ENCODE measurements at regions not wholly inside any gene's neighbourhood (a gene's known extent, or its start where the extent isn't known, plus 50 kb on each side); places are given as distances from the start of the nearest gene placed in this dataset.

DNA sequence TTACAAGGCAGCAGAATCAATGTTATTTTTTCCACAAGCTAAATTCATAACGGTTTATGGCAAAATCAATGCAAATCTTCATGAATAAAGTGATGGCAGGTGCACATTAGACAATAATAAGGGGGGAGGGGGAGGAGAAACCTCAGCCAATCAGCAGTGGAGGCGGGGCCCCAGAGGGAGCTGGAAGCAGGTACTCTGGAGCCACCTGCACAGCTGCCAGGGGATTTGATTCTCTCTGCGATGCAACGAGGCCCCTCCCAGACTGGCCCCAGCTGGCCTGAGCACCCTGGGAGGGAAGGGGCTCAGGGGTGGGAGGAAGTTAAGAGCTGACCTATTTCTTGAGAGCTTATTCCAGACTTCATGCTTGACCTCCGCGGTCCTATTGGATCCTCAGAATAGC lies 127.8 kb upstream of the IGSF21 start:
- no peak for DNase-seq

DNA sequence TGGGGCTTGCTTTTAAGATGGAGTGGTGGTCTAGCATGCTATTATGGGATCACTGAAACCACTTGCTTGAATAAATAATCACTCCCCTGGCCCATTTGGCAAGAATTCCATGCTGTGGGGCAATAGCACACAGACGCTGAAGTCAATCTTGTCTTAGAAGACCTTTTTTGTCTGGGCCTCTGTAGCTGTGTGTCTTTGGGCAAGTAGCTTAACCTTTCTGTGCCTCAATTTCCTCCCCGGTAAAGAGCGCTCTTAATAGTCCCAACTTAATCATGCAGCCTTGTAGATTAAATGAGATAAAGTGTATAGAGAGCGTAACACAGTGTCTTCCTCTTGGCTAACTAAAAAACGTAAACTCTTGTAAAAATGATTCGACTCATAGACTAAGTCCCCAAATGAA lies 125.4 kb upstream of the IGSF21 start:
- no peak for DNase-seq

DNA sequence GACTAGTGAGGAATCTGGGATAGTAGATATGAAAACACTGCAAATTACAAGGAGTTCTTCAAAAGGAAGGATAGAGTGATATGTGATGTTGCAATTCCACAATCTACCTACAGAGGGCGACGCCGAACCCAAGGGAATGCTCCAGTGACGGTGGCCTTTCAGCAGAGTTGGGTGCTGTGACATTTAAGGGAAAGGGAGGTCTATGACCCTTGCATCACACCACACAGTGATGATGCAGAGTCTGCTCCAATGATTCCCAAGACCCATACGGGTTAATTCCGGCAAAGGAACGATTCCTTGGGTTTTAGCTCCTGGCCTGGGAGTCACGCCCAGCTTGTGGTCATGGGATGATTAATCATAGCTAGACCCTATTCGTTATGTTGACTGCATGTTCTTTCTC lies 123.0 kb upstream of the IGSF21 start:
- no peak for DNase-seq

DNA sequence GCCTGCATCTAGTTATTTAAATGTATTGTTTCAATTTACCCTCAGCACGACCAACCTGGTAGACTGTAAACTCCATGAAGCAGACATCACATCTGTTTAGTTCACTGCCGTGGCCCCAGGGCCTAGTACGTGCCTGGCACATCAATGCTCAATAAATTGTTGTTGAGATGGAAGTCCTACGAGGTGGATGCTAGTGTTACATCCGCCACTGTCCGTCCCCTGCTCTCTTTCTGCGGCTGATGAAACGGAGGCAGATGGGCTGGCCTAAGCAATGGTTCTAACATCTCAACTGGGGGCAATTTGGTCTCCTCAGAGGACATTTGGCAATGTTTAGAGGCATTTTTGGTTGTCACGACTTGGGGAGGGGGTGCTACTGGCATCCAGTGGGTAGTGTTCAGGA lies 121.4 kb upstream of the IGSF21 start:
- DNase-seq, result no peak

DNA sequence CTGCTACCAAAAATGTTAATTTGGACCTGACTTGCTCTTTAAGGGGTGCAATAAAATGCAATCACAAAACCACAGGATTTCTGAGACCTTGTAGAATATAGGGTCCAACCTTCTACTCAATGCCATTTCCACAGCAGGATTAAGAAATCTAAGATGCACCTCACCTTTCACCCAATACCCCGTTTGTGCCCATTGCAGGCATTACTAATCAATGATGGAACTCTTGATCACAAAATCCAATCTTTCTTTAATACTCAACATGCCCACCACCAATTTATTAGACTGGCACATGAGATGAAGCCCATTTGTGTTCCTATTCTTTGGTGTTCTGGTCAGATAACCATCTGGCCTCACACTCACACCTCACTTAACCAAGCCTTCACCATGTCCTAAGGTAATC lies 117.2 kb upstream of the IGSF21 start:
- no peak for DNase-seq

DNA sequence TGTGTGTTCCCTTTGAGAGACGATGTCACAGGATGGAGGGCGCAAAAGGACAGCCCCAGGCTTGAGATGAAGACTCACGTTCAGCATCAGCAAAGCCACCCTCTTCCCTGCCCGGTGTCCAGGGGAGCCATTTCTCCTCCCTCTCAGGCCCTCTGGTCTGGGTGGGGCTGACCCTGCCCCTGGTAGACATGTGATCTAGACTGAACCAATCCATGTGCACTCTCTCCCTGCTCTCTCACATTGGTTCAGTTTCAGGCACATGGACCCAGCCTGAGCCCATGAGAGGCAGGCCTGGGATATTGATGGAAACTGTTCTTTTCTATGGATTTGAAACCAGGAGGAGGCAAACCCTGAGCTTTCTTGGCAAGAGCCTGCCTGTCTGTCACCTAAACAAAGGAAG lies 115.6 kb upstream of the IGSF21 start:
- no peak for DNase-seq

DNA sequence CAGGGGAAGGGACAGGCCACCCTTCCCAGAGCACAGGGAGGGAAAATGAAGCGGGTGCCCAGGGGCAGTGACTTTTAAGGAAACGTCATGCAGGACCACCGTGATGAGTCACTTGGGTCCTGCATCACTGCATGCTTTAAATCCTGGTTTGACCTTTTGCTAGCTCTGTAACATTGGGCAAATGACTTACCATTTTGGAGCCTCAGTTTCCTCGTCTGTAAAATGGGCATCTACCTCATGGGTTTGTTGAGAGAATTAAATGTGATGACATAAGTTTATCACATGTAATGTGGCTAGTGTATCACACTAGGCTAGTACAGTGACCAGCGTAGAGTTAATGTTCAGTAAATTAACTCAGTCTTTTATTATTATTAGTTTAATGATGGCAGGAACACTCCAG lies 114.8 kb upstream of the IGSF21 start:
- DNase-seq, result no peak

DNA sequence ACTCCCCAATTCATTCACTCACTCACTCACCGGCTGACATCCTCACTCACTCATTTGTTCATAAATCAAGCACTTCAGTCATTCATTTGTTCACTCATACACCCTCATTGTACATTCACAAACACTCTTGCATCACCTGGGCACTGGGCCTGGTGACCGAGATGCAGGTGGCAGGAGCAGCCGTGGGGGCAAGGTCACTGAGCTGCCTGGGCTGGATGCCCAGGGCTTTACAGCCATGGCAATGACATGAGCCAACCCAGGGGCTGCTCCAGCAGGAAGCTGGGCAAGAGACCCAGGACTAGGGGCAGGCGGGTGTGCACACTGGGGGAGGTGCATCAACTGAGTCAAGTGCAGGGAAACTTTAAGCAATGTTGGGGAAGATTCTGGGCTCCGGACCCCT lies 113.6 kb upstream of the IGSF21 start:
- DNase-seq, result no peak

DNA sequence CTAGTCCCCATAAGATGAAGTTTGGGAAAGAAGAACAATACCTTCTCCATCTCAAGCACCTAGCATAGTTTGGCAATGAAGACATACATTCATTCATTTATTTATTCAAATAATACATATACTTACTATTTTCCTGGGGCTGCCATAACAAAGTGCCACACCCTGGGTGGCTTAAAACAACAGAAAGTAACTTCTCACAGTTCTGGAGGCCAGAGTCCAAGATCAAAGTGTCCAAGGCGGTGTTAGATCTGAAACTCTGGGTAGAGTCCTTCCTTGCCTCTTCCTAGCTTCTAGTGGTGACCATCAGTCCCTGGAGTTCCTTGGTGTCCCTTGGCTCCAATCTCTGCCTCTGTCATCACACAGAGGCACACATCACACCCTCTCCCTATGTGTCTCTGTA lies 112.1 kb upstream of the IGSF21 start:
- DNase-seq, result no peak

DNA sequence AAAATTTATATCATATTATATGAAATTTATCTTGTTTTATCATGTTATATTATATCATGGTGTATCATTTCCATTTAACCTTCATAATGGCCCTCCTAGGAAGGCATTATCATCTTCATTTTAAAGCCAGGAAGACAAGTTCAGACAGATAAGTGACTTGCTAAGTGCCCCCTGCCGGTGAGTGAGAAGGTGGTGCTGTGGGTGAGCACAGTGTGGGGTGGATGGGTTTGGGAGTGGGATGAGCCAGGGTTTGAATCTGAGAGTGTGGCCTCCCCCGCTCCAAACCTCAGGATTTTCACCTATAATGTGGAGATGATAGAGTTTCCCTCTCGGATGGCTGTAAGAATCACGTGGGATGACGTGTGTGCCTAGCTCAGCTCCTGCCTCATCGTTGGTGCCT lies 108.7 kb upstream of the IGSF21 start:
- DNase-seq, result no peak

DNA sequence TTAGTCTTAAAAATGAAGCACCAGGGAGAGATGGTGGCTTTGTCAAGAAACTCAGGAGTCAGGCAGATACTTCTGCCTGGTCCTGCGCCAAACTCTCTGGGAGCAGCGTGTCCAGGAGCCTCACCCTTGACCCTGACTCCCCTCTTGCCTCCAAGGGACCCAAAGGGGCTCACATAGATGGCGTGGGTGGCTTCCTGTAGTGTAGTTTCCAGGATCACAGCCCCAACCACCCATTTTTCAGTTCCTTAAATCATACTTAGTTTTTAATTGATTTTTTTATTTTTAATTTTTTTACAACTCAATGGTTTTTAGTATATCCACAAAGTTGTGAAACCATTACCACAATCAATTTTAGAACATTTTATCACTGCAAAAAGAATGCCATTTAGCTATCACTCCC lies 107.7 kb upstream of the IGSF21 start:
- no peak for DNase-seq

DNA sequence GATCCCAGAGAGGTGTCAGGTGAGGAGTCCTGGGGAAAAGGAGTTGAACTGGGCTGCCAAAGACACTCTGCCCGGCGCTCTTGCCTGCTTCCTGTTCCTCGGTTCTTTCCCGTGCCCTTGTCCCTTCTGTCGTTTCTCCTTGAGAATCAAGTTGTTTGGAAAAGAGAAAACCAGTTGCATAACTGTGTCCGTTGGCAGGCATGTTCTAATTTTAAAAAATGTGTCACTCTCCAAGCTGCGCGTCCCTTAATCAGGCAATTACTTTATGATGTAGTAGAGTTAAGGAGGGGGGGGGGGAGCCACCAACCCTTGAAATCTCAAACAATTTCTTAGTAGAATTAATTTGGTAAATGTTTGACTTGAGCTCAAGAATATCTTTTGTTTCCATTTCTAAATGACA lies 105.9 kb upstream of the IGSF21 start:
- no peak for DNase-seq

DNA sequence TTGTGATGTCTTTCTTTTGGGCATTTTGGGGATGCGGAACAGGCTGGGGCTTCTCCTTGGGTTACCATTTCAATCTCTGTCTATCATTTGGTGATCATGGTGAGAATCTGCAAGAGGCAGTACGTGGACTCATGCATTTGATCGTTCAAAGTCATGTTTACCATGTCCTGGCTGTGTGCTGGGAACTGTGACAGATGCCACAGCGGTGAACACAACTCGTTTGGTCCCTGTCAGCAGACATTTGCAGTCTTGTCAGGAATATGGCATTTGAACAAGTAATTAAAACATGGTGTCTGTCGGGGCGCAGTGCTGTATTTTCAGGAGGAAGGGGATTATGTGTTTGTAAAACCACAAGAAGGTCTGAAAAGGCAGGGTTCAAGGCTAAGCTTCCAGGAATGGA lies 103.3 kb upstream of the IGSF21 start:
- DNase-seq, result no peak

DNA sequence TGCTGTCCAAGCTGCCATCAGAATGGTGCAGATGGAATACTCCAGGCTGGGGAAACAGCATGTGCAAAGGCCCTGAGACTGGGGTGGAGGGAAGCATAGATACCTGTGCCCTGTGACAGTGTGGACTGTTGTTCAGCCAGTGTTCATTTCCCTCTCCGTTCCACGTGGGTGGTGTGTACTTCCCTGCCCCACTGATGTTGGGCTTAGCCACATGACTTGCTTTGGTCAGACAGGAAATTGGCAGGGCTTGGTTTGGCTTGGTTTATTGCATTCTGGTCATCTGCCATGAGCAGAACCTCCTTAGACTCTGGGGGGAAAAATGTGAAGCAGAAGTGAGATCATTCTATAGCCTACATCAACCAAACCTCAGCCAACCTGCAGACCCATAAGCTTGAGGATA lies 102.4 kb upstream of the IGSF21 start:
- DNase-seq, result no peak

DNA sequence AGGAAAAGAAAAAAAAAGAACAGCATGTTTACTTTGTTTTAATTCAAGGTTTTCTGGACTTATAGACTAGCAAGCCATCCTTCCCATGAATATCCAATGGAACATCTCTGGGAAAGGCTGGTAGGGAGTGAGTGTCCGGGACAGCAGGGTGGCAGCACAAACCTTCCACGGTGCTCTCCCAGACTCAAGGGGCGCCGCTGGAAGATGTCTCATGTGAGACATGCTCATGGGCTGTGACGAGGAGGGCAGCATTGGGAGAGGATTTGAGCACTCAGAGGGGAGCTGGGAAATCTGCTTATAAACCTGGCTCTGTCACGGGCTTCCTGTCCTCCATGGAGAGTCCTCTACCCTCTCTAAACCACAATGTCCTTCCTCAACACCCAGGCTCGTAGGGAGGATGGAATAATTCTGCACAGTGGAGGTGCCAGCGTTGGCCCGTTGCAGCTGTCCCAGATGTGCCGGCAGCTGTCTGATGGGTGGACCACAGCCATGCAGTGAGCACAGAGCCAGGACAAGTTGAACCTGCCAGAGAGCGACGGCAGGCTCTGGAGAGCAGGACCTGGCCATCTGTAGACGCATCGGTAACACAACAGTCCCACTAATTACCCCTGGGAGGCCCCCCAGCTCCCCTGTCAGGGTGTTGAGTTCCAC lies 100.1 kb upstream of the IGSF21 start:
- no peak for DNase-seq

DNA sequence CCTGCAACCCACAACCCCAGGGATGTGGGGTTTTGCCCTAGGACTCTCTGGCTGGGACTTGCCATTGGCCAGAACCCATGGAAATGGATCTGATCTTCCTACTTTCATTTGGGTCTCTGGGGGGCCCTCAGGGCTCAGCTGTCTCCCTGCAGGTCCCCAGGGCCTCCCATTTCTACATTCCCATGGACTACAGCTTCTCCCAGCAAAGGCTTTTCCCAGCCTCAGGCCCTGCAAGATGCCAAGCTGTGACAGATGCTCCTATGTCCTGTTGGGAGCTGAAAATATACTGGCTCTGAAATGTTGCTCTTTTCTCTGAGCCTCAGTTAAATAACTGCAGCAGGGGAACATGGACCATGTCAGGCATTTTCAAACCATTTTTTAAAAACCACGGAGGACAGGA lies 99.5 kb upstream of the IGSF21 start:
- DNase-seq, result no peak

DNA sequence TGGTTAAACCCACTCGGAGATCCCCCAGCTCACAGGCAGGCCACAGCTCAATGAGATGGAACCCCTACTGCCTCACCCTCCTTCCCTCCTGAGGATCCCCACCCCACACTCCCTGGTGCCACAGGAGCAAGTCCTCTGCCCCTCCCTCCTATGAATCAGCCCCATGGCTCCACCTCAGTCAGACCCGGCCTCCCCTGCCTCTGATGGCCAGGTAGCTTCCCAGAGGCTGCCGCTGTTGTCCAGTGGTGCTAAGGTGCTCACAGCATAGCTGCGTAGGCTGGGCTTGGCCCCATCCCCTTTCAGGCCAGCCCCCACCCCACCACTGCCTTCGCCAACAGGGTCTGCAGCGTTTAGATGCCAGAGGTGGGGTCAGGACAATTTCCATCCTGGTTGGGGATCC lies 98.5 kb upstream of the IGSF21 start:
- no peak for DNase-seq

DNA sequence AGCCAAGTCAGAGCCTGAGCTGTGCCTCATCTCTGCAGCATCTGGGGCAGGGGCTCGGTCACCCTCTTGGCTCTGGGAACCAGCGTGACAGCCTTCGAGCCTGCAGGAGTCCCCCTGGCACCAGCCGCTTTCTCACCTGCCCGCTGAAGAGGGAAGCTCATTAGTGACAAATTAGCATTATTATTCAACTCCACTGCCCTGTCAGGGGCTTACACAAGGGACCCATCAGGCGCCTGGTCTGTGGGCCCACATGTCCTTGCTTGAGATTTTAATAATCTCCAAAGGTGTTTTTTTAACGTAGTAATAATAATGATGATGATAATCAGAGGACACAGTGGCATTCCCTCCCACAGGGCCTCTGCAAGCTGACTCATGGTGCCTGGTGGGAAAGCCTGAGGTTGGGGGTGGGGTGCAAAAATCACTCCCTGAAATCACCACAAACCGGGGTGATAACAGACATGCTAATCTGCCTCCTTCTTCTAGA lies 98.1 kb upstream of the IGSF21 start:
- DNase-seq, result no peak

DNA sequence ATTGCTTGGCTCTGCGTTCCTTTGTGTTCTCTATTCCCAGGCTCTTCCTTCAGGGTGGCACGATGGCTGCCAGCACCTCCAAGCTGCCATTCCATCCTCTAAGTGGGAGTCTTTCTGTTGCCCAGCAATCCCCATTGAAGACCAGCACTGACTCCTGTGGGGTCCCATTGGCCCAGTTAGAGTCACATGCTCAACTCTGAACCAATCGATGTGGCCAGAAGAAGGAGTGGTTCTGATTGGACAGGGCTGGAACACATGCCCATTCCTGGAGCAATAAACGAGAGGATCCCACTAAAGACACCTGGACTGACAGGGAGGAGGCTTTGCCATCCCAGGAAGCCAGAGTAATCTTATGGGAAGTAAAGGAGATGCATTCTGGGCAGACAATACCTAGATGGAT lies 97.2 kb upstream of the IGSF21 start:
- DNase-seq, result no peak

DNA sequence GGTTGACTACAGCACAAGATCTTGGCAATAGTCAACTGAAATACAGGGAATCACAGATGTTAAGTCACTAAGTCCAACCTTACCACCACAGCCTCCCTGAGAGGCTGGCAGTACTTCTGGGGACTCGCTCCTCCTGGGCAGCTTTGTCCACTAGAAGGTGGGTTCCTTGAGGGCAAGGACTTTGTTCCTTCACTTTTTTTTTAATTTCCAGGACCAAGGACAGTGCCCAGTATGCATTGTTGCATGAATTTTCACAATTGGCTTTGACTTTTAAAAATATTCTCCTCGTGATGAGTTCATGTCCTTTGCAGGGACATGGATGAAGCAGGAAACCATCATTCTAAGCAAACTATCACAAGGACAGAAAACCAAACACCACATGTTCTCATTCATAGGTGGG lies 96.7 kb upstream of the IGSF21 start:
- DNase-seq, result no peak

DNA sequence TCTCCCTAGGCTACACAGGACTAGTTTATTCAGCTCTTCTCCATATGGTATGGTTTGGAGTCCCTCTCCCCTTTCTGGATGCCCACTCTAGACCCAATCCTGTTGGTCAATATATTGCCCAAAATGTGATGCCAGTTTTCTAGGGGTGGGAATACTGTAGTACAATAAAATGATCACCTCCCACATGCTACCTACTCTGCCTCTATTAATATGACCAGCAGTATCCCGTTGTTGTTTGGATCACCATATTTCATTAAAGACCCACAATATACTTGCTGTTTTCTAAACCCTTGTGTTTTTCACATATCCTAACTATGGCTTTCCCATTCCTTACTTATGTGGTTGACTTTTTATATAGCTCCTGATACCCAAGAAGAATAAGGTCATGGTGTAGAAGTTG lies 95.9 kb upstream of the IGSF21 start:
- no peak for DNase-seq

DNA sequence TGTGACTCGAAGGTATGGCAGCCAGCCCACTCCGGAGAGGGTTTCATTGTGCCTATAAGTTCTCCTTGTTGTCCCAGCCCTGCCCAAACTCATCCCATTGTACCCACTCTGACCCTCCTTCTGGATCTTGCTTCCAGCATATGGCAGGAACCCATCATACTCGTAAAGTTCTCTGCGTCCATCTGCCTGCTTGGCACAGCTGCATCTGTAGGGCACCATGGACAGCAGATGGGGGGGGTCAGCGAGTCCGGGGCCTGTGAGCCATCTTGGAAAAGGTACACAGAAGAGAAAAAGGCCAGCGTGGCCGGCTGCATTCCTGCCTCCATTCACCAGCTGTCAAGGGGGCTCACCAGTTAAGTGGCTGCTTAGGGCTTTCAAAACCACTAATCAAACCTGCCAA lies 94.9 kb upstream of the IGSF21 start:
- DNase-seq, result no peak

DNA sequence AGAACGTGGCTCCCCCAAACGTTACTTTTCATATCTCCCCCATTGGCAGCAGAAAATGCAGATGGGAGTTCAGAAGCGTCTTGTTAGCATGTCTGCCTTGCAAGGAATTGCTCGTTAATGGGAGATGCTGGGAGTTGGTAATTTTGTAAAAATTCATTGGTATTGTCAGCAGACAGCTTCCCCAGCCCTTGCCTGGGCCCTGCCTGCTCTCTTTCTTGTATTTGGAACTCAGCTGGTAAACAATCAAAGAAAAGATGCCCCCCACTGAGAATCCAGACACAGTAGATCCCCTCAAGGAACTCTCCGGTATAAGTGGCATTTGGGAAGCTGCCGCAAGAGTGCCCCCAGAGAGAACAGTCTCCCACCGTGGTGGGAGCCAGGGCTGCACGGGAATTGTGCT lies 94.4 kb upstream of the IGSF21 start:
- no peak for DNase-seq

DNA sequence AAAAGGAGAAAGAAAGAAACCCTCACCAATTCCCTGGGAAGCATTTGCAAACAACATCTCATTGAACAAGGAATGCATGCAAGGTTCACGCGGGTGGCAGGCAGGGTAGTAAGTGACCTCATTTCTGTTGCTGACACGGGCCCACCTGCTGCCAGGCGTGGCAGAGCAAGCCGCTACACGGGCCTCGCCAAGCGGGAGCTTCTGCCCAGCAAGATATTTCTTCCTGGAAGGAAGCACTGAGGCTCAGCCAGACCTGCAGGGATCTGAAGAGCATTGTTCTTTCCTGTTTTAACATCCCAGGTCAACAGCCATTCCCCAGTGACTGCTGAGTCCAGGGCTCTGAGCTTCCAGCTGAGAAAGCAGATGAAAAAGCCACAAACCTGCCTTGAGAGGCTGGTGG lies 91.9 kb upstream of the IGSF21 start:
- DNase-seq, result no peak

DNA sequence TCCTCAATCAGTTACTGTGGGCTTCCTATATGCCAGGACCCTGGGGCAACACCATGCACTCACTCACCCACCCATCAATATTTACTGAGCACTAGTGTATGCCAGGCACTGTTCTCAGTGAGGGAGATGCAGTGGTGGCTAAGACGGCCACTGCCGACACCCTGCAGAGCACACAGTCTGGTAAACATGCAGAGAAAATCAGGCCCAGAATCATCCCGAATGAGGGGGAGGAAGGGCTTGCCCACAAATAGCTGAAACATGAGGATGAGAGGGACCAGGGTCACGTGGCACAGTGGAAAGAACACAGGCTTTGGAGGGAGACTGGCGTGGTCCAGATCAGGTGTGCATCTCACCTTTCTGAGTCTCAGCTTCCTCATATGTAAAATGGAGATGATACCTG lies 89.2 kb upstream of the IGSF21 start:
- no peak for DNase-seq

All from T1000 (cell line).